Activated B cell treated with CpG ODN at 0.5 μM for 24 hours (primary cell): ENCODE measurements at regions not wholly inside any gene's neighbourhood (a gene's known extent, or its start where the extent isn't known, plus 50 kb on each side); places are given as distances from the start of the nearest gene placed in this dataset.

Experiments
- ATAC-seq: fragments of 200-7000 bp; cut with Tn5 transposase; one replicate; pipeline ENCODE4 v1.10.0; 2021; ENCODE audit warnings: low read depth, mild to moderate bottlenecking, moderate library complexity
- CTCF ChIA-PET: fragments of 350-600 bp; sonication (Branson Sonifier 250); formaldehyde crosslinking; loops from one replicate; lab custom pipeline; 2021; ENCODE audit warnings: antibody characterized with exemption; lab: Charles Lee
- POLR2A ChIA-PET: fragments of 350-600 bp; sonication (Branson Sonifier 250); formaldehyde crosslinking; loops from one replicate; lab custom pipeline; 2021; ENCODE audit warnings: antibody characterized with exemption; lab: Charles Lee
- DNase-seq: peaks from one replicate; pipeline ENCODE4 v3.0.0; 2022
- H3K27ac Mint-ChIP-seq: one replicate; pipeline ENCODE4 v1.8.0; 2020; ENCODE audit warnings: mixed read lengths
- H3K27me3 Mint-ChIP-seq: one replicate; pipeline ENCODE4 v1.8.0; 2021; ENCODE audit warnings: mixed read lengths
- H3K36me3 Mint-ChIP-seq: one replicate; pipeline ENCODE4 v1.8.0; 2021; ENCODE audit warnings: low read depth, mixed read lengths
- H3K4me1 Mint-ChIP-seq: one replicate; pipeline ENCODE4 v1.8.0; 2021; ENCODE audit warnings: mixed read lengths
- H3K4me3 Mint-ChIP-seq: one replicate; pipeline ENCODE4 v1.8.0; 2020; ENCODE audit warnings: mild to moderate bottlenecking, mixed read lengths
- H3K9me3 Mint-ChIP-seq: one replicate; pipeline ENCODE4 v1.8.0; 2020; ENCODE audit warnings: mixed read lengths
- intact Hi-C: fragments of 100-400 bp; cut with micrococcal nuclease; formaldehyde crosslinking; loops from one replicate; pipeline ENCODE4 v1.15.1; 2024
- TF ChIP-seq, protein P1 (sequence below): fragments of 200-600 bp; IDR thresholded peaks from one replicate; pipeline ENCODE4 v1.8.0; 2022; ENCODE audit warnings: antibody characterized with exemption, mild to moderate bottlenecking

DNA sequence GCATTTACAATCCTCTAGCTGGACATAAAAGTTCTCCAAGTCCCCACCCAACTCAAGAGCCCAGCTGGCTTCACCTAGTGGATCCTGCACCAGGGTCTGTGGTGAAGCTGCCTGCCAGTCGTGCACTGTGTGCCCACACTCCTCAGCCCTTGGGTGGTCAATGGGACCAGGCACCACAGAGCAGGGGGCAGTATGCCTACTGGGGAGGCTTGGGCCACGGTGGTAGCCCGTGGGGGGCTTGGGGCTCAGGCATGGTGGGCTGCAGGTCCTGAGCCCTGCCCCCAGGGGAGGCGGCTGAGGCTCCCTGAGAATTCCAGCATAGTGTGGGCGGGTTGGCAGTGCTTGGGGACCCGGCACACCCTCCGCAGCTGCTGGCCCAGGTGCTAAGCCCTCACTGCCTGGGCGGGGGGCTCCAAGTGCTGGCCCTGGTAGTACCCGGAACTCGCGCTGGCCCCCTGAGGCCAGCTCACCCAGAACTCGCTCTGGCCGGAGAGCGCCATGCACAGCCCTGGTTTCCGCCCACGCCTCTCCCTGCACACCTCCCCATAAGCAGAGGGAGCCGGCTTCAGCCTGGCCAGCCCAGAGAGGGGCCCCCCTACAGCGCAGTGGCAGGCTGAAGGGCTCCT lies 1473.4 kb downstream of the SUCLG1 start:
- no peak for DNase-seq
- Mint-ChIP-seq H3K4me3 (no peak overlapping the region), H3K27ac (no peak overlapping the region), H3K27me3 (no peaks in the 10 kb centered on the region), H3K36me3 (no peaks in the 10 kb centered on the region), H3K9me3 (peaks cover 18% of the 10 kb centered on the region), H3K4me1 (no peaks in the 10 kb centered on the region)
- ATAC-seq: no peak
- intact Hi-C loops: no loop called here
- ChIA-PET CTCF (no interaction called here), POLR2A (no interaction called here)
- TF ChIP-seq, protein P1, sequence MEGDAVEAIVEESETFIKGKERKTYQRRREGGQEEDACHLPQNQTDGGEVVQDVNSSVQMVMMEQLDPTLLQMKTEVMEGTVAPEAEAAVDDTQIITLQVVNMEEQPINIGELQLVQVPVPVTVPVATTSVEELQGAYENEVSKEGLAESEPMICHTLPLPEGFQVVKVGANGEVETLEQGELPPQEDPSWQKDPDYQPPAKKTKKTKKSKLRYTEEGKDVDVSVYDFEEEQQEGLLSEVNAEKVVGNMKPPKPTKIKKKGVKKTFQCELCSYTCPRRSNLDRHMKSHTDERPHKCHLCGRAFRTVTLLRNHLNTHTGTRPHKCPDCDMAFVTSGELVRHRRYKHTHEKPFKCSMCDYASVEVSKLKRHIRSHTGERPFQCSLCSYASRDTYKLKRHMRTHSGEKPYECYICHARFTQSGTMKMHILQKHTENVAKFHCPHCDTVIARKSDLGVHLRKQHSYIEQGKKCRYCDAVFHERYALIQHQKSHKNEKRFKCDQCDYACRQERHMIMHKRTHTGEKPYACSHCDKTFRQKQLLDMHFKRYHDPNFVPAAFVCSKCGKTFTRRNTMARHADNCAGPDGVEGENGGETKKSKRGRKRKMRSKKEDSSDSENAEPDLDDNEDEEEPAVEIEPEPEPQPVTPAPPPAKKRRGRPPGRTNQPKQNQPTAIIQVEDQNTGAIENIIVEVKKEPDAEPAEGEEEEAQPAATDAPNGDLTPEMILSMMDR: no peak

DNA sequence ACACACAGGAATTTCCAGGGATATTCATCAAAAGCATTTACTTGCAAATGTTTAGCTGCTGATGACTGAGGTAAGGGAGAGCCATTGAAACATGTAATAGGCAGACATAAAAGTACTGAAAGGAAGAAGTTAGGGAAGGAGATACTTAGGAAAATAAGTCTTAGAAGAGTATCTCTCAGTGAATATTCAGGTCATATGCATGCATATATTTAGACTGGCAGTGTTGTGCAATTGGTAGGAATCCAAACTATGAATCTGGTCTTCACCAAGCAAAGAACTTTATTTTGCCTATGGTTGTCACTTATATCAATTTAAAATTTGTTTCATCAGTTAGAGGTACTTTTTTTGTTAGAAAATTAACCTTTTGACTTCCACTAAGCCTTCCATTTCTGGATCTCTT lies 1490.7 kb downstream of the SUCLG1 start:
- Mint-ChIP-seq H3K4me1 (no peaks in the 10 kb centered on the region), H3K27me3 (no peaks in the 10 kb centered on the region), H3K27ac (no peak overlapping the region), H3K36me3 (no peaks in the 10 kb centered on the region), H3K9me3 (peaks cover 2% of the 10 kb centered on the region), H3K4me3 (no peak overlapping the region)
- DNase-seq (no peak), ATAC-seq (no peak)
- TF ChIP-seq, protein P1: no peak
- POLR2A ChIA-PET: no interaction called here
- CTCF ChIA-PET: no interaction called here
- intact Hi-C loops: no loop called here

DNA sequence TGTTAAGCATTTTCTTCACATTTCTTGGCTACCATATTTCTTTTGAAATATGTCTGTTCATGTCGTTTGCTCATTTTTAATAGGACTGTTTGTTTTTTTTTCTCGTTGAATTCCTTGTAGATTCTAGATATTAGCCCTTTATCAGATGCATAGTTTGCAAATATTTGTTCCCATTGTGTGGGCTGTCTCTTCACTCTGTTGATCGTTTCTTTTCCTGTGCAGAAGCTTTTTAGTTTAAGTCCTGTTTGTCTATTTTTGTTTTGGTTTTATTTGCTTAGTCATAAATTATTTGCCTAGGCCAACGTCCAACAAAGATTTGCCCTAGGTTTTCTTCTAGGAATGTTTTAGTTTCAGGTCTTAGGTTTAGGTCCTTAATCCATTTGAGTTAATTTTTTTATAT lies 1494.7 kb downstream of the SUCLG1 start:
- Mint-ChIP-seq H3K4me3 (no peak overlapping the region), H3K9me3 (peaks cover 8% of the 10 kb centered on the region), H3K36me3 (no peaks in the 10 kb centered on the region), H3K4me1 (no peaks in the 10 kb centered on the region), H3K27me3 (no peaks in the 10 kb centered on the region), H3K27ac (no peak overlapping the region)
- DNase-seq (no peak), ATAC-seq (no peak)
- CTCF ChIA-PET: no interaction called here
- intact Hi-C loops: no loop called here
- POLR2A ChIA-PET: no interaction called here
- TF ChIP-seq, protein P1: no peak

DNA sequence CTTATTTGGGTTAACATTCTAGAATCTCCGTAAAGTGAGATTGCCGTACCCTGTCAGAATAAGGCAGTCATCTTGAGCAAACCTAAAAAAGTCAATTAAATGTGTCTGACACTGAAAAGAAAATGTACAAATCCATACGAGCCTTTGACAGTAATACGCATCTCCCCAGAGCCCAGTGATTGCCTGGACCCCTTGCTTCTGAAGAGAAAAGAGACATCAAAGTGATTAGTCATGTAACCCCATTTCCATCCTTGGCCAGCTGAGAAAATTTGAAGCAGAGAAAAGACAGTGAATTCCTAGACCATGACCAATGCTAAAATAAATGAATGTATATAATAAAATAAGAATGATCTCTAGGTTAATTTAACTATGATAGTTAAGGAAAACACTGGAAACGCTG lies 1499.4 kb downstream of the SUCLG1 start:
- intact Hi-C loops: no loop called here
- ATAC-seq (no peak), DNase-seq (no peak)
- H3K27ac Mint-ChIP-seq: no peak overlapping the region
- peaks cover 9% of the 10 kb centered on the region for H3K9me3 Mint-ChIP-seq
- CTCF ChIA-PET: no interaction called here
- H3K4me3 Mint-ChIP-seq: no peak overlapping the region
- H3K27me3 Mint-ChIP-seq: no peaks in the 10 kb centered on the region
- H3K36me3 Mint-ChIP-seq: no peaks in the 10 kb centered on the region
- H3K4me1 Mint-ChIP-seq: no peaks in the 10 kb centered on the region
- TF ChIP-seq, protein P1: no peak
- POLR2A ChIA-PET: no interaction called here

DNA sequence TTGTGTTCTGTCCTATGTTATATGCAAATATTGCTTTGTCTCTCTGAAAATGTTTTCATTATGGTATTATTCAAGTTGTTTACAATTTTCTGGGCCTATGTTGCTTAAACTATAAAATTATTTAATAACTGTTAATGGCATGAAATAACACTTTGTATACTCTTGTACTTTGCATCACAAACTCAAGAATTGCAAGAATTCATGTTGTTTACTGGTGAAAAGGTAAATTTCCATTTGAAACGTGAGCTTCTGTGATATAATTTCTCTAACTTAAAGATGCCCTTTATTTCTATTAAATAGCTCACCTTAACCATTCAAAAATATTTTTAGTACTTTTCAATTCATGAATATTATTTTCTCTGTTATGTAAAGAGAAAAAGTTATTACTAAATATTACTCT lies 1504.2 kb downstream of the SUCLG1 start:
- Mint-ChIP-seq H3K4me3 (no peak overlapping the region), H3K36me3 (no peaks in the 10 kb centered on the region), H3K4me1 (no peaks in the 10 kb centered on the region), H3K9me3 (peaks cover 5% of the 10 kb centered on the region), H3K27ac (no peak overlapping the region), H3K27me3 (no peaks in the 10 kb centered on the region)
- ChIA-PET CTCF (no interaction called here), POLR2A (no interaction called here)
- intact Hi-C loops: no loop called here
- ATAC-seq (no peak), DNase-seq (no peak)
- TF ChIP-seq, protein P1: no peak
